Astrocyte (in vitro differentiated cells and primary cell): ENCODE measurements at regions not wholly inside any gene's neighbourhood (a gene's known extent, or its start where the extent isn't known, plus 50 kb on each side); places are given as distances from the start of the nearest gene placed in this dataset.

ENCODE experiments used
- DNase-seq: peaks from one replicate; pipeline ENCODE4 v3.0.0-alpha.2; 2010; ENCODE audit warnings: low read depth
- FAIRE-seq: peaks from 2 replicates; lab custom pipeline; 2011; peaks lifted over from hg19 to GRCh38; lab: Jason Lieb, UNC
- H2AFZ ChIP-seq: 2 replicates; pipeline ENCODE4 v1.6.0; 2012; ENCODE audit warnings: low read depth, low read length, inconsistent platforms
- H3K27ac ChIP-seq: 2 replicates; pipeline ENCODE4 v1.5.1; 2011; ENCODE audit warnings: low read depth, low read length, inconsistent platforms
- H3K27me3 ChIP-seq: 2 replicates; pipeline ENCODE4 v1.6.0; 2011; ENCODE audit warnings: low read length, inconsistent platforms; ENCODE audit not compliant: insufficient read depth
- H3K36me3 ChIP-seq: 2 replicates; pipeline ENCODE4 v1.5.1; 2011; ENCODE audit warnings: low read length, inconsistent platforms; ENCODE audit not compliant: insufficient read depth
- H3K4me1 ChIP-seq: 2 replicates; pipeline ENCODE4 v1.5.1; 2011; ENCODE audit warnings: low read length, inconsistent platforms; ENCODE audit not compliant: insufficient read depth
- H3K4me2 ChIP-seq: 2 replicates; pipeline ENCODE4 v1.6.0; 2012; ENCODE audit warnings: low read length, inconsistent platforms
- H3K4me3 ChIP-seq: 2 replicates; pipeline ENCODE4 v1.5.1; 2011; ENCODE audit warnings: low read depth, mild to moderate bottlenecking, low read length, inconsistent platforms; ENCODE audit not compliant: insufficient read depth
- H3K79me2 ChIP-seq: 2 replicates; pipeline ENCODE4 v1.6.0; 2012; ENCODE audit warnings: mild to moderate bottlenecking, low read length, inconsistent platforms; ENCODE audit not compliant: insufficient read depth
- H3K9ac ChIP-seq: 2 replicates; pipeline ENCODE4 v1.6.0; 2012; ENCODE audit warnings: mild to moderate bottlenecking, low read length, inconsistent platforms
- H3K9me3 ChIP-seq: 2 replicates; pipeline ENCODE4 v1.5.1; 2012; ENCODE audit warnings: low read depth, mild to moderate bottlenecking, low read length, inconsistent platforms; ENCODE audit not compliant: insufficient read depth
- H4K20me1 ChIP-seq: 2 replicates; pipeline ENCODE4 v1.6.0; 2012; ENCODE audit warnings: low read length, inconsistent platforms; ENCODE audit not compliant: insufficient read depth
- H3K27ac Mint-ChIP-seq: one replicate; pipeline ENCODE4 v1.8.0; 2021; ENCODE audit warnings: mild to moderate bottlenecking, mixed read lengths; ENCODE audit not compliant: unreplicated experiment
- H3K27me3 Mint-ChIP-seq: one replicate; pipeline ENCODE4 v1.8.0; 2021; ENCODE audit warnings: low read depth, mixed read lengths; ENCODE audit not compliant: unreplicated experiment
- H3K36me3 Mint-ChIP-seq: one replicate; pipeline ENCODE4 v1.8.0; 2021; ENCODE audit warnings: low read depth, mixed read lengths; ENCODE audit not compliant: unreplicated experiment
- H3K4me1 Mint-ChIP-seq: one replicate; pipeline ENCODE4 v1.8.0; 2021; ENCODE audit warnings: low read depth, mixed read lengths; ENCODE audit not compliant: unreplicated experiment
- H3K4me3 Mint-ChIP-seq: one replicate; pipeline ENCODE4 v1.8.0; 2021; ENCODE audit warnings: mild to moderate bottlenecking, moderate library complexity, mixed read lengths; ENCODE audit not compliant: unreplicated experiment
- H3K9me3 Mint-ChIP-seq: one replicate; pipeline ENCODE4 v1.8.0; 2021; ENCODE audit warnings: mild to moderate bottlenecking, mixed read lengths; ENCODE audit not compliant: unreplicated experiment
- EZH2 ChIP-seq: IDR thresholded peaks from 2 replicates; pipeline ENCODE4 v1.6.1; 2012; ENCODE audit warnings: mild to moderate bottlenecking, low read length, inconsistent platforms; ENCODE audit not compliant: insufficient read depth
- TF ChIP-seq, protein P1 (sequence below): IDR thresholded peaks from 2 replicates; pipeline ENCODE4 v1.5.1; 2011; ENCODE audit warnings: low read depth, mild to moderate bottlenecking, inconsistent platforms, low read length, moderate library complexity; ENCODE audit not compliant: insufficient read depth

DNA sequence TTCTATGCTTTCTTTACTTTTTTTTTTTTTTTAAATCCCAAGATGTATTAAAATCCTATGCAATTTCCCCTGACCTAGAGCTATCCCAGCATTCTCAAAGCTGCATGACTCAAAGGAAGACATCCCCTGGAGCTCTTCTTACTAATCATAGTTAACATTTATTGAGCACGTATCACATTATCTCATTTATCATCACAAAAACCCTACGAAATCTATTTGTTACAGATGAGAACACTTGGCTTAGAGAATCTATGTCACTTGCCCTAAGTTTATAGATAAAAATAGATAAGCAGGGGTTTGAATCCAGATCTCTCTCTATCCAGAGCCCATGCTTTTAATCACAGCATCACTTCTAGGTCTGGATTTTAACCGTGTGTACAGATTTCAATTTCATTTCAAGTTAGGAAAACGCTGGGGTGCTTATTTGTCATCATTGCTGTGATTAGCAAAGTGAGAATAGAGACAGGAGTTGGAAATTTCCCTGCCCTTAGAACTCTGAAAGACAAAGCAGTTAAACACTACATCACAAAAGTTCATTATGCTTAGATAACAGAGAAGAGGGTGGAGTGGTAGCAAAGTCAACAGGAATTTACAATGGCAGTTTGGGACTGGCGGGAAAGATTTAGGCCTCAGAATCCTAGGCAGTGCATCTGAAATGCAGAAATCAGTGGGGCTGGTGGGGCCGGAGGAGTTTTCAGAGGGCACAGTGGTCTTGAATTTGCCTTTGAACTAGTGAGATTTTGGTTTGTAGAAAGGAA is 177.7 kb upstream of the FRMD6 start:
- peaks cover 25% of the 10 kb centered on the region for H3K4me1 Mint-ChIP-seq
- no peaks in the 10 kb centered on the region for H3K36me3 ChIP-seq
- no peaks in the 10 kb centered on the region for H3K9me3 ChIP-seq
- H2AFZ ChIP-seq: no peak overlapping the region
- FAIRE-seq (no peak), DNase-seq (peak; percentile 48)
- no peak overlapping the region for H3K9ac ChIP-seq
- H3K4me1 ChIP-seq: no peaks in the 10 kb centered on the region
- H3K27me3 Mint-ChIP-seq: no peaks in the 10 kb centered on the region
- H3K36me3 Mint-ChIP-seq: no peaks in the 10 kb centered on the region
- TF ChIP-seq, protein P1, sequence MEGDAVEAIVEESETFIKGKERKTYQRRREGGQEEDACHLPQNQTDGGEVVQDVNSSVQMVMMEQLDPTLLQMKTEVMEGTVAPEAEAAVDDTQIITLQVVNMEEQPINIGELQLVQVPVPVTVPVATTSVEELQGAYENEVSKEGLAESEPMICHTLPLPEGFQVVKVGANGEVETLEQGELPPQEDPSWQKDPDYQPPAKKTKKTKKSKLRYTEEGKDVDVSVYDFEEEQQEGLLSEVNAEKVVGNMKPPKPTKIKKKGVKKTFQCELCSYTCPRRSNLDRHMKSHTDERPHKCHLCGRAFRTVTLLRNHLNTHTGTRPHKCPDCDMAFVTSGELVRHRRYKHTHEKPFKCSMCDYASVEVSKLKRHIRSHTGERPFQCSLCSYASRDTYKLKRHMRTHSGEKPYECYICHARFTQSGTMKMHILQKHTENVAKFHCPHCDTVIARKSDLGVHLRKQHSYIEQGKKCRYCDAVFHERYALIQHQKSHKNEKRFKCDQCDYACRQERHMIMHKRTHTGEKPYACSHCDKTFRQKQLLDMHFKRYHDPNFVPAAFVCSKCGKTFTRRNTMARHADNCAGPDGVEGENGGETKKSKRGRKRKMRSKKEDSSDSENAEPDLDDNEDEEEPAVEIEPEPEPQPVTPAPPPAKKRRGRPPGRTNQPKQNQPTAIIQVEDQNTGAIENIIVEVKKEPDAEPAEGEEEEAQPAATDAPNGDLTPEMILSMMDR: no peak
- H3K4me3 ChIP-seq: no peak overlapping the region
- H3K27ac ChIP-seq: no peak overlapping the region
- H3K27me3 ChIP-seq: no peaks in the 10 kb centered on the region
- no peaks in the 10 kb centered on the region for H3K79me2 ChIP-seq
- no peaks in the 10 kb centered on the region for H4K20me1 ChIP-seq
- peaks cover 2% of the 10 kb centered on the region for H3K9me3 Mint-ChIP-seq
- no peak overlapping the region for H3K4me3 Mint-ChIP-seq
- H3K4me2 ChIP-seq: no peak overlapping the region
- H3K27ac Mint-ChIP-seq: peak overlapping the region; percentile 59

DNA sequence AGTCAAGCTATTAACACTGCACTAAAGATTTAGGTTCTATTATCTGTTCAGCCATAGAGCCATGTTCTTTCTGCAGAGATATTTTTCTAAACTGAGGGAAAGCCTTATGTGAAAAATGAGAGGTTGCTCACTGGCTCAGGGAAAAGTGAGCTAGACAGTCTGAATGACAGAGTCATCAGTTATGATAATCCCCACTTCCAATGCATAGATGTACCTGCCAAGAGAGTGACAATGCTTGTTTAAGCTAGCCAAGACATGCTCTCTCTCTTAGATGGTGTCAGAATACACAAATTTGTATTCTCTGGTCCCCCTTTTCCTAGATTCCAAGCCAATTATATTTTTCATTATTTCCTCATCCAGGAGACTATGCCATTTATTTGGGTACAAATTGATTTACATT is 176.9 kb upstream of the FRMD6 start:
- Mint-ChIP-seq H3K9me3 (peaks cover 2% of the 10 kb centered on the region), H3K36me3 (no peaks in the 10 kb centered on the region), H3K27me3 (no peaks in the 10 kb centered on the region), H3K4me3 (no peak overlapping the region), H3K4me1 (peaks cover 25% of the 10 kb centered on the region), H3K27ac (no peak overlapping the region)
- FAIRE-seq (no peak), DNase-seq (no peak)
- Histone ChIP-seq H3K27me3 (no peaks in the 10 kb centered on the region), H3K36me3 (no peaks in the 10 kb centered on the region), H3K4me2 (no peak overlapping the region), H3K79me2 (no peaks in the 10 kb centered on the region), H3K9ac (no peak overlapping the region), H3K9me3 (no peaks in the 10 kb centered on the region), H2AFZ (no peak overlapping the region), H3K27ac (no peak overlapping the region), H4K20me1 (no peaks in the 10 kb centered on the region), H3K4me3 (no peak overlapping the region), H3K4me1 (peaks cover 3% of the 10 kb centered on the region)
- TF ChIP-seq EZH2: no peak
- TF ChIP-seq, protein P1: no peak

DNA sequence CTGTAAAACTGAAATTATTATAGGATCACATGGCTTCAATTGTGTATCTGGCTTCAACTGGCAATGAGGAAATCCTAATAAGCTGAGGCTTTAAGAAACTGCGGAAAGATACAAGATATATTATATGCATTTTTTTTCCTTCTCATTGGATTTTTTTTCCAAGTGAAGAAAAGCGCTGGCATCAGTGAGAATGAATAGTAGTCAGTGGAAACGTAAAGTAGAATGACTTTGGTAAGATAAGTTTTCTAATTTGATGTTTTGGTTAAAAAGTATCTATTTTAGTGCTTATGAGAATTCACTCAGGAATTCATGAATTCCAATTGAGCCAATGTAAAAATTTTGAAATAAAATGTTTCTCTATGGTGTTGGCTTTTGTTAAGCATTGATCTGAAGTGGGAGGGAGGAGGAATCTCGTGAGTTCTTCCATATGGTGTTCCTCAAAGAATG is 173.5 kb upstream of the FRMD6 start:
- no peaks in the 10 kb centered on the region for H3K9me3 ChIP-seq
- no peak for FAIRE-seq
- H3K4me1 ChIP-seq: peaks cover 5% of the 10 kb centered on the region
- H3K36me3 Mint-ChIP-seq: no peaks in the 10 kb centered on the region
- no peak overlapping the region for H3K4me2 ChIP-seq
- H3K27ac ChIP-seq: no peak overlapping the region
- H4K20me1 ChIP-seq: no peaks in the 10 kb centered on the region
- DNase-seq: no peak
- H3K36me3 ChIP-seq: no peaks in the 10 kb centered on the region
- H3K4me3 ChIP-seq: no peak overlapping the region
- no peak overlapping the region for H2AFZ ChIP-seq
- H3K9ac ChIP-seq: no peak overlapping the region
- H3K4me1 Mint-ChIP-seq: peaks cover 21% of the 10 kb centered on the region
- H3K4me3 Mint-ChIP-seq: no peak overlapping the region
- no peaks in the 10 kb centered on the region for H3K27me3 Mint-ChIP-seq
- no peaks in the 10 kb centered on the region for H3K27me3 ChIP-seq
- no peaks in the 10 kb centered on the region for H3K79me2 ChIP-seq
- H3K9me3 Mint-ChIP-seq: no peaks in the 10 kb centered on the region
- no peak overlapping the region for H3K27ac Mint-ChIP-seq
- TF ChIP-seq EZH2: no peak
- TF ChIP-seq, protein P1: no peak
